ELR (cell line): ENCODE measurements at regions not wholly inside any gene's neighbourhood (a gene's known extent, or its start where the extent isn't known, plus 50 kb on each side); places are given as distances from the start of the nearest gene placed in this dataset.

Experiments used
- DNase-seq: peaks from one replicate; pipeline ENCODE4 v3.0.0-alpha.2; 2015; ENCODE audit warnings: low read depth

- DNase-seq, result peak; percentile 62
Measured at GRCh38 chr15:77821188-77821958, 188.7 kb upstream of the LINGO1 start.

- DNase-seq, result peak; percentile 48
Measured at GRCh38 chr15:77819851-77820728, 187.4 kb upstream of the LINGO1 start.

DNA sequence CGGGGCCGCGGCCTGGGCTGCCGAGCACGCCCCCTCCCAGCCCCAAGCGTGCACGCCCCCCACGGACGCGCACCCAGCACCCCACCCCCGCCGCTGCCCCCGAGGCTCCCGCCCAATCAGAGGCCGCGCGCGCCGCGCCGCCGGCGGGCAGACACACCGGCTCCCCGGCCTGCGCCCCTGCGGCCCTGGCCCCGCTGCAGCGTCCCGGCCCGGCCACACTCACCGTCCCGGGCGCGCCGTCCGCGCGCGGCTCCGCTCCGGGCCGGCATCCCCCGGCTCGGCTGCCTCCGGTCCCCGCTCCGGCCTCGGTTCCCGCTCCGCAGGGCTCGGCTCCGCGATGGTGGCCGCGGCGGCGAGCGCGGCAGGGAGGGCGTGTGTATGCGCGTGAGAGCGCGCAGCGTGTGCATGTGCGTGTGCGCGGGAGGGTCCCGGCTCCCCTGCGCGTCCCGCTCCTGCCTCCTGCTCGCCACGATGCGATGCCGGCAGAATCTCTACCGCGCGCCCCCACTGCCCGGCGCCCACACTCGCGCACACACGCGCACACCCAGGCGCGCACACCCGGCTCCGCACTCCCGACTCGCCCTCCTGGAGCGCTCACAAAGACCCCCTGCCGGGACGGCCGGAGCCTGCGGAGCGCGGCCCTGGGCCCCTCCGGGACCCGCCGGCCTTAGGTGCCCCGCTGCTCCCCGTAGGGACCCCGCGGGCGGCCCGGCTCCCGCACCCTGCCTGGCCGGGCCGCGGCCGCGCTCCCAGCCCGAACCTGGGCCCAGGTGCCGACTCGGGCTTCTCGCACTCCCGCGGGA, 186.5 kb upstream of the LINGO1 start:
- no peak for DNase-seq

DNA sequence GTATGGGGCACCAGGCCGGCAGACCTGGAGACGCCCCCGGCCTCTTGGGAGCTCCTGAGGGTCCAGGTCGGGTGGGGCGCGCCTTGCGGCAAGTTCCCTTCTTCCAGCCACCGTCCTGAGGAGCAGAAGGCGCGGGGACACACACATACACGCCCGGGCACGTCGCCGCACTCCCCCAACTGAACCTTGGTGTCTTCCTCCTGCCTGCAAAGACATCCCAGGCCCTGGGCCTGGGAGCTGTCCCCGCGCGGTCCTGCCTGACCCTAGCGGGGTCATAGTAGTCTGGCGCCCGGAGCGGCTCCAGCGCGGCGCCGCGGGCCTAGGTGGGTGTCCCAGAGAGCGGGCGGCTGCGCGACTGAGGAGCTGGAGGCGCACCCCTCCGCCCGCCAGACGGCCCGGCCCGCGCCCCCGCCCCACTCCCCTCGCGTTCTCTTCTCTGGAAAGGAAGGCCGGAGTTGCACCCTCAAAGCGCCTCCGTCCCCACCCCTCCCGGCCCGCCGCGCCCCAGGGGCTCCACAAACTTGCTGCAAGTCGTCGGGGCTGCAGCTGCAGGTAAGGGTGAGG, 185.9 kb upstream of the LINGO1 start:
- no peak for DNase-seq

- DNase-seq, result no peak
Measured at GRCh38 chr15:77817434-77817833, 184.7 kb upstream of the LINGO1 start.

- no peak for DNase-seq
Measured at GRCh38 chr15:77816983-77817382, 184.3 kb upstream of the LINGO1 start.

DNA sequence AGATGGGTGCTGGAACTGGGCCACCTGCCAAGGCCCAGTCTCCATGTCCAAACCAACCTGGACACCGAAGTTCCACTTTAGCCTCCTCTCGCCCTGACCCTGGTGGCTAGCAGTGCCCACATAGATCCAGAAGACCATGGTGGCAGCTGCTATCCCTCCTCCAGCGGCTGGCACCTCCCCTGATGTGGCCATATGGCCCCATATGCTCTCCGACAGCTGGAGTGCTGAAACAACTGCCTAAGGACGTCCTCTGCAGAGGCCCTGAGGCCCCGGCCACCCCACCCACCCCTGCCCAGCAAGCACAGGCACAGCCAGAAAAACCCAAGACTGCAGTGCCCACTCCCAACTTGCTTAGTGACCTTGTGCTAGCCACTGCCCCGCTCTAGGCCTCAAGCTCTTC, 182.3 kb upstream of the LINGO1 start:
- no peak for DNase-seq

GRCh38 chr15:77812664-77813063, 180.0 kb upstream of the LINGO1 start:
- DNase-seq, result no peak

- DNase-seq, result no peak
Measured at GRCh38 chr15:77811270-77811669, 178.6 kb upstream of the LINGO1 start.

GRCh38 chr15:77810130-77810571, 177.4 kb upstream of the LINGO1 start:
- no peak for DNase-seq

- no peak for DNase-seq
Measured at GRCh38 chr15:77808581-77809177, 176.0 kb upstream of the LINGO1 start.

DNA sequence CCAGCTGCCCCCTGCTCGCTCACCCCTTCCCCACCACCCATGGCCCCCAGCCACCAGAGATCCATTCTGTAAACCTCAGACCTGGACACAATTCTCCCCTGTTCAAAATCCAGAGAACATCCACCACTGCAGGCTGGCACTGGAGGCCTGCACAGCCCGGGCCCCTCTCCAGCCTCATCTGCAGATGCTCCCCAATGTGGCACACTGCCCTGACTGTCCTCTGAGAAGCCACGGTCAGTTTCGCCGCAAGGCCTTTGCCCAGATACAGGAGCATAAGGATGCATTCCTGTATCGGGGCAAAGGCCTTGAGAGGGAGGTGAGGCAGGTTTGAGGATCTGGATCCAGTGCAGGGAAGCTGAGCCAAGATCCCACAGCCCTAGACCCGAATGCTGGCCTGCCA, 175.4 kb upstream of the LINGO1 start:
- DNase-seq, result no peak

GRCh38 chr15:77807611-77808010, 174.9 kb upstream of the LINGO1 start:
- DNase-seq, result no peak

- DNase-seq, result no peak
Measured at GRCh38 chr15:77807115-77807514, 174.4 kb upstream of the LINGO1 start.

GRCh38 chr15:77804210-77804609, 171.5 kb upstream of the LINGO1 start:
- DNase-seq, result no peak

- DNase-seq, result no peak
Measured at GRCh38 chr15:77803487-77803886, 170.8 kb upstream of the LINGO1 start.

DNA sequence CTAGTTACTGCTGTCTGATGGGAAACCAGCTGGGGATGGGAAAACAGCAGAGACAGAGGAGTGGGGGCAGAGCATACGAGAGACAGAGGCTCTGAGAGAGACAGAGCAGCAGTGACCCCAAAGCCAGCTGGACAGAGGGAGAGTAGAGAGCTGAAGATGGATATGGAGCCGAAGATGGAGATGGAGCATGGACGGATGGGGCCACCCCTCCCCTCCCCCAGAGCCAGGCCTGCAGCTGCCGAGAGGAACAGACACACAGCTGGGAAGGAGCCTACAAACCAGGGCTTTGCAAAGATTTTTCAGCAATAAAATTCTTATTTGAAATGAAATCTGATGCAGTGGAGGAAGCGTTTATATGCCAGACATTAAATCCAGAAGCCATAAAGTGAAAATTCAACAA, 167.6 kb upstream of the LINGO1 start:
- no peak for DNase-seq

DNA sequence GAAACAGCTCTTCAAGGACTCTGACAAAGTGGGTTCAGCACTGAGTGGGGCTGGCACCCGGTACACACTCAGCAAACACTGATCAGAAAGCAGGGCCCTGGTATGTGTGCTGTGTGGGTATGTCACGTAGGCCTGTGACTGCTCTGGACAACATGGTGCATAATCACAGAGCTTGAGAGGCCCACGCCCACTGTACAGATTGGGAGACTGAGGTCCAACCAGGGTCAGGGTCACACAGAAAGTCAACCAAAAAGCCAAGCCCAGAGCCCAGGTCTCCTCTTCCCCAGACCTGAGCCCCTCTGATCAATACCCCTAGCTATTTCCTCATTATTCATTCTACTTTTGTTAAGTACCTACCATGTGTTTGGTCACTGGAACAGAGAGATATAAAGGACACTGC, 166.1 kb upstream of the LINGO1 start:
- DNase-seq, result no peak

- DNase-seq, result no peak
Measured at GRCh38 chr15:77798151-77798835, 165.6 kb upstream of the LINGO1 start.

DNA sequence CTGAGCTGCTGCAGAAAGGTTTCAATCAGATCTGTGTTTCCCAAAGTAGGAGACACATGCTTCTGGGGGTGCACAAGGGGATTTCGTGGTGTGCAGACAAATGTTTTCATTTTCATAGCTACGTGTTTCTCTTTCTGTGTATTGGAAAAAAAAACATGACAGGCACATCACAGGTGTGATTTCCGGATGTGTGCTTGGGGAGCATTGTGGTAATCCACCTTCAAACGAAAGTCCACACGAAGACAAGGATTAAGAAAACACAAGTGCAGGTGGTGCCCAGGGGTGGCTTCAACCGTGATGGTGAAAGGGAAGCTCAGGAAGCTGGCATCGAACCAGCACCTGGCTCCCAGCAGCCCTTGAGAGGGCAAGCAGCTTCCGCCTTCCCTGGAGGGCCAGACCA, 164.6 kb upstream of the LINGO1 start:
- no peak for DNase-seq
